ENCODE measurements at regions not wholly inside any gene's neighbourhood (a gene's known extent, or its start where the extent isn't known, plus 50 kb on each side); places are given as distances from the start of the nearest gene placed in this dataset.

DNA sequence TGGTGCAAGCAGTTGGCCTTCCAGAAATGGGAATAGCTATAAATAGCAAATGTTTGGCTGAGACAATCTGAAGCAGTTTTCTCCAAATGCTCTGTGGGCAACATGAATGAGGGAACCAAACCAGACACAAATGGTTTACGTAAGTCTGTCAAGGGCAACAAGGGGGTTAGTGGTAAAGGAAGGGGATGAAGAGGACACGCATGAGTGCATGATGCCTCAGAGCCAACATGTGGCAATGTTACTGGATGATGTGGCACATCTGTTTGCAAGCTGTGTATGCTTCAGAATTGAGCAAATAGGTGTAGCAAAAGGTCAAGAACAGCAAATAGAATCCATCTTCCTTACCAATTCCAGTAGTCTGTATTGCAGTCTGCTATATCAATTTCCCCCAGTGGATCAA, 76.3 kb upstream of the LMO4 start:
- Histone ChIP-seq H3K27ac (no peak overlapping the region), H3K4me3 (ENCODE audit: low read depth in 1 of 2, low read length in 1 of 2) (no peak overlapping the region), H3K36me3 (no peaks in the 10 kb centered on the region), H3K9me3 (no peaks in the 10 kb centered on the region), H3K27me3 (no peaks in the 10 kb centered on the region), H3K4me1 (ENCODE audit: control insufficient read depth in 1 of 2, insufficient read depth in 1 of 2, low read depth in 1 of 2, low read length in 1 of 2) (no peaks in the 10 kb centered on the region)
- TF ChIP-seq, protein P1, sequence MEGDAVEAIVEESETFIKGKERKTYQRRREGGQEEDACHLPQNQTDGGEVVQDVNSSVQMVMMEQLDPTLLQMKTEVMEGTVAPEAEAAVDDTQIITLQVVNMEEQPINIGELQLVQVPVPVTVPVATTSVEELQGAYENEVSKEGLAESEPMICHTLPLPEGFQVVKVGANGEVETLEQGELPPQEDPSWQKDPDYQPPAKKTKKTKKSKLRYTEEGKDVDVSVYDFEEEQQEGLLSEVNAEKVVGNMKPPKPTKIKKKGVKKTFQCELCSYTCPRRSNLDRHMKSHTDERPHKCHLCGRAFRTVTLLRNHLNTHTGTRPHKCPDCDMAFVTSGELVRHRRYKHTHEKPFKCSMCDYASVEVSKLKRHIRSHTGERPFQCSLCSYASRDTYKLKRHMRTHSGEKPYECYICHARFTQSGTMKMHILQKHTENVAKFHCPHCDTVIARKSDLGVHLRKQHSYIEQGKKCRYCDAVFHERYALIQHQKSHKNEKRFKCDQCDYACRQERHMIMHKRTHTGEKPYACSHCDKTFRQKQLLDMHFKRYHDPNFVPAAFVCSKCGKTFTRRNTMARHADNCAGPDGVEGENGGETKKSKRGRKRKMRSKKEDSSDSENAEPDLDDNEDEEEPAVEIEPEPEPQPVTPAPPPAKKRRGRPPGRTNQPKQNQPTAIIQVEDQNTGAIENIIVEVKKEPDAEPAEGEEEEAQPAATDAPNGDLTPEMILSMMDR (IDR thresholded peaks at IDR 0.05), result no peak

DNA sequence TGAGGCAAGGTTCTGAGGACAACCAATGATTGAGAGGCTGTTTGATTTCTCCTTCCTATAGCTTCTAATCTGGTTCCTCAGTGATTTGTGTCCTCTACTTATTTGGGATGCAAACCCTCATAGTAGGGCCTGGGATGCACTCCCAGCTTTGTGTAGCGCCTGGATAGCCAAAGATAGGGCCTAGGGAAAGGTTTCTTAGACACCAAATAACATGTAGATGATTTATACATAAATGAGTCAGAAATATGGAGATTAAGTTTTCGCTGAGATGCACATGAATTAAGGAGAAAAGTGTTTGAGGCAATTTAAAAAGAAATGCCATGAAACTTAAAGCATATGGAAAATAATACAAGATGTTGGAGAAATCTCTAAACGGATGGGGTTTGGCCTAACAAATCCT, 66.0 kb upstream of the LMO4 start:
- Histone ChIP-seq H3K4me1 (ENCODE audit: control insufficient read depth in 1 of 2, insufficient read depth in 1 of 2, low read depth in 1 of 2, low read length in 1 of 2) (no peaks in the 10 kb centered on the region), H3K4me3 (ENCODE audit: low read depth in 1 of 2, low read length in 1 of 2) (no peak overlapping the region), H3K36me3 (no peaks in the 10 kb centered on the region), H3K27ac (no peak overlapping the region), H3K27me3 (no peaks in the 10 kb centered on the region), H3K9me3 (no peaks in the 10 kb centered on the region)
- TF ChIP-seq, protein P1 (IDR thresholded peaks at IDR 0.05), result no peak

DNA sequence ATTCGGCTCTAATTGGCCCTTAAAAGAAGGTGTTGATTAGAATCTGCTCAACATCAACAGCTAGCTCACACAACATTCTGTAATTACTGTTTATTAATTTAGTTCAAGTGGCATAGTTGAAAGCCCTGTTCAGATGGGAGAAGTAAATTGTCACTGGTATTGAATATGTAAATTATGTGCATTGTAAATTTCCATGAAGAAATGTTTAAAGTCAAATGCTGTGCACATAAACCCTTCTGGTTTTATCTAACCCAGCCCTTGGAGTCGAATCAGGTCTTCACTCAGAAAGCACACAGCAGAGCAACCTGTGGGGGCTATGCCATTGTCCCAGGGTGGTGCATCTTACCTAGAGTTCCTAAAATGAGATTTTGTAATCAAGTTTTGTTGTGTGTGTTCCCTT, 65.4 kb upstream of the LMO4 start:
- TF ChIP-seq, protein P1 (IDR thresholded peaks at IDR 0.05), result no peak
- no peaks in the 10 kb centered on the region for H3K27me3 ChIP-seq
- no peaks in the 10 kb centered on the region for H3K36me3 ChIP-seq
- no peaks in the 10 kb centered on the region for H3K4me1 ChIP-seq (ENCODE audit: control insufficient read depth in 1 of 2, insufficient read depth in 1 of 2, low read depth in 1 of 2, low read length in 1 of 2)
- H3K27ac ChIP-seq, result no peak overlapping the region
- H3K9me3 ChIP-seq, result no peaks in the 10 kb centered on the region
- H3K4me3 ChIP-seq (ENCODE audit: low read depth in 1 of 2, low read length in 1 of 2), result no peak overlapping the region

DNA sequence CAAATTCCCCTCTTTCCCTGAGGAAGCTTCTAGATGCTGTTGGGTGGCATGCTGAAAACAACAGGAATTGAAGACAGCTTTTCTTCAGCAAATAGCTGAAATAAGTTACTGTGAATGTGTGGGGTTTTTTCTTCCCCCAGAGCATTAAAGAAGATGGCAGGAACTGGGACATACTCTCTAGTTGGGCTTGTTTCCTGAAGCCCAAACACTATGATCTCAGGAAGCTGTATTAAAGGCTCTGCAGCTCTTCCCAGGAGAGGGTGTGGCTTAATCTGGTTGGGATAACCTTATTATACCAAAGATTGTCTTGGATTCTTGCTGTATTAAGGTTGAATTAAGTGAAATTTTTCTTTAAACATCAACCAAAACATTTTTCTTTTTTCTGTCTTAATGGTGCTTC, 64.9 kb upstream of the LMO4 start:
- no peaks in the 10 kb centered on the region for H3K9me3 ChIP-seq
- no peaks in the 10 kb centered on the region for H3K27me3 ChIP-seq
- H3K4me1 ChIP-seq (ENCODE audit: control insufficient read depth in 1 of 2, insufficient read depth in 1 of 2, low read depth in 1 of 2, low read length in 1 of 2), result no peaks in the 10 kb centered on the region
- H3K4me3 ChIP-seq (ENCODE audit: low read depth in 1 of 2, low read length in 1 of 2), result no peak overlapping the region
- no peak overlapping the region for H3K27ac ChIP-seq
- TF ChIP-seq, protein P1 (IDR thresholded peaks at IDR 0.05), result no peak
- no peaks in the 10 kb centered on the region for H3K36me3 ChIP-seq

DNA sequence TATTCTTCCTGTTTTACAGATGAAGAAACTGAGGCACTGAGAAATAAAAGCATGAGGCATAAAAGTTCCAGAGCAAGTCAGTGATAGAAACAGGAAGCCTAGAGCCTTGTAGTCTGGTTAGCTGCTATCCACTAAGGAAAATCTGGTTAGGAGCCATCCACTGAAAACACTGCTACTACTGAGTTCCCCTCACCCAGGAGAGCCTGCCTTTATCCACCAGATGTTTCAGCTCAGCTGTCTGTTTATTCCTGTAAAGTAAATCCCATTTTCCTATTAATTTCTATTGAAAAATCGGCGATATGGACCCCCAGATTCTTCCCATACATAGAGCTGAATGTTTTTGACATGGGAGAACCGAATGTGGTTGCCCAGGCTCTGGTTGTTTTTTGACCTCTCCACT, 63.7 kb upstream of the LMO4 start:
- Histone ChIP-seq H3K36me3 (no peaks in the 10 kb centered on the region), H3K9me3 (no peaks in the 10 kb centered on the region), H3K27ac (no peak overlapping the region), H3K4me3 (ENCODE audit: low read depth in 1 of 2, low read length in 1 of 2) (no peak overlapping the region), H3K4me1 (ENCODE audit: control insufficient read depth in 1 of 2, insufficient read depth in 1 of 2, low read depth in 1 of 2, low read length in 1 of 2) (no peaks in the 10 kb centered on the region), H3K27me3 (no peaks in the 10 kb centered on the region)
- TF ChIP-seq, protein P1 (IDR thresholded peaks at IDR 0.05), result no peak

DNA sequence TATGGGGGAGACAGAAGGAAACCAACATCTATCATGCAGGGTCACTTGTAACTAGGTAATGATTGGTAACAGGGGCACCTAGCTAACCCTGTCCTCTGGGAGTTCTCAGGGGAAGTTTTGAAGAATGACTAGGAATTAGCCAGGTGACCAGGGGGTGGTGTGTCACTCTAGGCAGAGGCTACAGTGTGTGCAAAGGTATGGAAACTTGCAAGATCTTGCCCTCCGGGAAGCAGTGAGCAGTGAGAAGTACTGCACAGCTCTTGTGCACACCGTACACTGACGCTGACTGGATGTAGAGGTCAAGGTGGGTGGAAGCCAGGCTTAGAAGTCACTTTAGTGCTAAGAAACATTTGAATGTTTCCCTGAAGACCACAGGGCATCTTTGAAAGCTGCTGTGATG, 62.9 kb upstream of the LMO4 start:
- H3K9me3 ChIP-seq, result no peaks in the 10 kb centered on the region
- H3K36me3 ChIP-seq, result no peaks in the 10 kb centered on the region
- TF ChIP-seq, protein P1 (IDR thresholded peaks at IDR 0.05), result no peak
- H3K27me3 ChIP-seq, result no peaks in the 10 kb centered on the region
- no peak overlapping the region for H3K27ac ChIP-seq
- H3K4me1 ChIP-seq (ENCODE audit: control insufficient read depth in 1 of 2, insufficient read depth in 1 of 2, low read depth in 1 of 2, low read length in 1 of 2), result no peaks in the 10 kb centered on the region
- H3K4me3 ChIP-seq (ENCODE audit: low read depth in 1 of 2, low read length in 1 of 2), result no peak overlapping the region
